K562 (cell line): ENCODE measurements at regions not wholly inside any gene's neighbourhood (a gene's known extent, or its start where the extent isn't known, plus 50 kb on each side); places are given as distances from the start of the nearest gene placed in this dataset.

ENCODE experiments used
- ATF3 ChIP-seq, 2 experiments: fragments of 450-650 bp in 1 of 2; sonication (generic) in 1 of 2; formaldehyde crosslinking in 1 of 2; IDR thresholded peaks in 1 of 2; conservative IDR thresholded peaks in 1 of 2; 2 replicates each; pipeline versions ENCODE4 v1.6.1 to v1.8.1; 2016 to 2023; ENCODE audit warnings: mild to moderate bottlenecking in 2 of 2, moderate library complexity in 2 of 2, inconsistent platforms in 1 of 2, missing genetic modification reagents in 1 of 2
- RFX5 ChIP-seq: IDR thresholded peaks from 2 replicates; pipeline ENCODE4 v1.6.1; 2011; ENCODE audit warnings: low read depth, mild to moderate bottlenecking, improper control_type of control experiment, low read length
- SAFB2 ChIP-seq: fragments of 200-400 bp; formaldehyde crosslinking; IDR thresholded peaks from 2 replicates; pipeline ENCODE4 v1.6.1; 2018; ENCODE audit warnings: borderline replicate concordance, low read length, low read depth, moderate library complexity; ENCODE audit not compliant: severe bottlenecking

GRCh38 chr5:73336366-73336765 is 112.2 kb downstream of the FOXD1 start:
- TF ChIP-seq RFX5 (no peak), SAFB2 (no peak), ATF3 (IDR thresholded peaks at IDR 0.05) (no peak), ATF3 (CRISPR knock-in tag; conservative IDR thresholded peaks at IDR 0.05) (no peak)
